Endothelial cell (in vitro differentiated cells): ENCODE measurements at regions not wholly inside any gene's neighbourhood (a gene's known extent, or its start where the extent isn't known, plus 50 kb on each side); places are given as distances from the start of the nearest gene placed in this dataset.

Experiments used
- DNase-seq: peaks from one replicate; pipeline ENCODE4 v3.0.0; 2021; ENCODE audit warnings: low spot score
- H3K27ac Mint-ChIP-seq: one replicate; pipeline ENCODE4 v1.8.0; 2021; ENCODE audit warnings: mixed read lengths, inconsistent platforms; ENCODE audit not compliant: unreplicated experiment
- H3K27me3 Mint-ChIP-seq: one replicate; pipeline ENCODE4 v1.8.0; 2021; ENCODE audit warnings: mild to moderate bottlenecking, moderate library complexity, mixed read lengths, inconsistent platforms; ENCODE audit not compliant: unreplicated experiment
- H3K36me3 Mint-ChIP-seq: one replicate; pipeline ENCODE4 v1.8.0; 2021; ENCODE audit warnings: mild to moderate bottlenecking, low read depth, mixed read lengths, inconsistent platforms; ENCODE audit not compliant: unreplicated experiment
- H3K4me1 Mint-ChIP-seq: one replicate; pipeline ENCODE4 v1.8.0; 2021; ENCODE audit warnings: mild to moderate bottlenecking, mixed read lengths, inconsistent platforms; ENCODE audit not compliant: unreplicated experiment
- H3K4me3 Mint-ChIP-seq: one replicate; pipeline ENCODE4 v1.8.0; 2021; ENCODE audit warnings: mild to moderate bottlenecking, mixed read lengths, inconsistent platforms; ENCODE audit not compliant: unreplicated experiment
- H3K9me3 Mint-ChIP-seq: one replicate; pipeline ENCODE4 v1.8.0; 2021; ENCODE audit warnings: mixed read lengths, inconsistent platforms; ENCODE audit not compliant: unreplicated experiment
- CTCF ChIP-seq: fragments of 200-600 bp; sonication (generic); IDR thresholded peaks from one replicate; pipeline ENCODE4 v1.5.0; 2021; ENCODE audit warnings: antibody characterized with exemption; ENCODE audit not compliant: unreplicated experiment

- peaks cover 4% of the 10 kb centered on the region for H3K27me3 Mint-ChIP-seq
- H3K36me3 Mint-ChIP-seq = peaks cover 3% of the 10 kb centered on the region
- no peak overlapping the region for H3K4me3 Mint-ChIP-seq
- no peaks in the 10 kb centered on the region for H3K9me3 Mint-ChIP-seq
- no peak for DNase-seq
- no peak overlapping the region for H3K27ac Mint-ChIP-seq
- no peak for TF ChIP-seq CTCF
- H3K4me1 Mint-ChIP-seq = peaks cover 14% of the 10 kb centered on the region
These were observed 179.7 kb upstream of the COPS8 start for GRCh38 chr2:236905976-236906375.

DNA sequence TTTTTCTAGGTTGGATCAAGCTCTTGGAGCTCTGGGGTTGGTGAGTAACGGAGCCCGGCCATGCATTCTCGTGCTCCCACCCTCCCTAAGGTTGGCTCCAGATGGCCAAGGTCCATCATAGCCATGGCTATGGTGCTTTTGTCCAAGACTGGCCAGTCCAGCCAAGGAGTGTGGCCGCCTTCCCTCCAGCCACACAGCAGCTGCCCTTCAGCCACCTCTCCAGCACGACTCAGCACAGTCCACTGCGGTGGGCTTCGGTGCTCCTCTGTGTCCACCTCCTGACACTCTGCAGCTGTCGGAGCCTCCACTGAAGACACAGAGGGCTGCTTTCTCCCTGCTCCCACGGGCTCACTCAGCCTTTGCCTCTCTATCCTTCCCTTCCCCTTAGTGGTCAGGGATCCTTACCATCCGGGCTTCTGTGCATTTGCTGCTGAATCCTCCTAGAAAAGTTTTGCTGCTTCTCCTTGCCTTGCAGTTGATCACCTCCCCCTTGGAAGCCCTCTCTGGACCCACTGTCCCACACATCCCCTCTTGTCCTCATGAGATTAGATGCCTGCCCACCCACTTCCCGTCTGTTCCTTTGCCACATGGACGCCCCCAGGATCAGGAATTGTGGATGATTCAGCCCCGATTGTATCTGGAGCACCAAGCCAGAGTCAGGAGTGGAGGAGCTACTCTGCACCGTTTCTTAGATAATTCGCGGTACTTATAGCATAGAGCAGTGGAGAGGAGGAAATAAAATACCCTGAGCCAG, 177.1 kb upstream of the COPS8 start:
- DNase-seq = no peak
- no peak overlapping the region for H3K4me3 Mint-ChIP-seq
- TF ChIP-seq CTCF = no peak
- peaks cover 3% of the 10 kb centered on the region for H3K36me3 Mint-ChIP-seq
- H3K27me3 Mint-ChIP-seq = peaks cover 4% of the 10 kb centered on the region
- peaks cover 14% of the 10 kb centered on the region for H3K4me1 Mint-ChIP-seq
- H3K27ac Mint-ChIP-seq = no peak overlapping the region
- H3K9me3 Mint-ChIP-seq = no peaks in the 10 kb centered on the region

DNA sequence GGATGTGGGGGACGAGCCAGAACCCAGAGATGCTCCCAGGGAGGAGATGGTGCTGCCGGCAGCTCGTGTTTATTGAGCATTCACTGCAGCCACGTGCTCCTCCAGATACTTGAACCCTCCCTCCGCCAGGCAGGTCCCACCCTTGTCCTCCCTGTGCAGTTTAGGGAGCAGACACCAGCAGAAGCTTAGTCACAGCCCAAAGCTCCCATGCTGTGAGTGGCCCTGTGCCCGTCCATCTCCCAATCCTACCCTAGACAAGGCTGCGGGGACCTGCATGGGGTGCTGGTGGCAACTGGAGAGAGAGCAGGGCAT, 176.5 kb upstream of the COPS8 start:
- Mint-ChIP-seq H3K4me1 (peaks cover 14% of the 10 kb centered on the region), H3K9me3 (no peaks in the 10 kb centered on the region), H3K4me3 (no peak overlapping the region), H3K27me3 (peaks cover 4% of the 10 kb centered on the region), H3K36me3 (peaks cover 3% of the 10 kb centered on the region), H3K27ac (no peak overlapping the region)
- DNase-seq = no peak
- no peak for TF ChIP-seq CTCF

- no peak for TF ChIP-seq CTCF
- no peak for DNase-seq
- H3K27ac Mint-ChIP-seq = no peak overlapping the region
- peaks cover 4% of the 10 kb centered on the region for H3K27me3 Mint-ChIP-seq
- H3K9me3 Mint-ChIP-seq = no peaks in the 10 kb centered on the region
- H3K4me1 Mint-ChIP-seq = peaks cover 14% of the 10 kb centered on the region
- peaks cover 3% of the 10 kb centered on the region for H3K36me3 Mint-ChIP-seq
- no peak overlapping the region for H3K4me3 Mint-ChIP-seq
These were observed 175.9 kb upstream of the COPS8 start for GRCh38 chr2:236909802-236910201.

DNA sequence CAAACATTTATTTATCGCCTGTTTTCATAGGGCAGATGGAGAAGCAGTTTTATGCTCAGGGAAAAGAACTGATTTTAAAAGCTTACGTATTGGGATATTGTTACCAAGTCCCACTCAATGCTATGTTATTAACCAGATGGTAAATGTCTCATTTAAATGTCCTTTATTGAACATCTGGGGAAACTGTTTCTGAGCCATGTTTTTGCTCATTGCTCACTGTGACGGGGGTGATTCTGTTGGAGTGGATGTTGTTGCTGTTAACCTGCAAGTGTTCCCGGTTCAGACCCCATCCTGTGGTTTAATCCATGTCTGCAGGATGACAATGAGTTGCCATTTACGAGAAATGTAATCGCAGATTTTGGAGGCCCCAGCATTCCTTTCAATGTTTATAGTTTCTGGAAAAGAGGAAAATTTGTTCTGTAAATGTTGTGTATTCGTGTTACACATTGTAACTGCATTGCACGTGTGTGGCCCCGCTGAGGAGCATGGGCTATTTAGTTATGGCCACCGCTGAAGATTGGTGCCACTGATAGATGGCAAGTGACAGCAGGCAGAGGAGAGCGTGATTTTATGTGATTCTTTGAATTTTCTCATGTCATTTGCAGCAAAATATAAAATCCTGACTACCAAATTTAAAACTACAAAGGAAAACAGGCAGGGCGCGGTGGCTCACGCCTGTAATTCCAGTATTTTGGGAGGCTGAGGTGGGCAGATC, 174.8 kb upstream of the COPS8 start:
- no peak for TF ChIP-seq CTCF
- Mint-ChIP-seq H3K4me3 (no peak overlapping the region), H3K9me3 (no peaks in the 10 kb centered on the region), H3K4me1 (peaks cover 13% of the 10 kb centered on the region), H3K36me3 (peaks cover 3% of the 10 kb centered on the region), H3K27me3 (peaks cover 4% of the 10 kb centered on the region), H3K27ac (no peak overlapping the region)
- no peak for DNase-seq
